Stimulated activated CD8-positive, alpha-beta memory T cell treated with anti-CD3 and anti-CD28 coated beads, Interleukin-7, amount 100 ng/mL, for 24 hours (primary cell): ENCODE measurements at regions not wholly inside any gene's neighbourhood (a gene's known extent, or its start where the extent isn't known, plus 50 kb on each side); places are given as distances from the start of the nearest gene placed in this dataset.
"Not testable (repeated sequence)": the region's sequence is repeated elsewhere in the genome, so short reads cannot be mapped to it uniquely, and the experiment has no call there.

Experiments used
- DNase-seq: peaks from one replicate; pipeline ENCODE4 v3.0.0-alpha.2; 2020; ENCODE audit warnings: low read depth

- no peak for DNase-seq
Observed at GRCh38 chr3:170651260-170651845, 65.5 kb upstream of the SLC7A14 start.

DNA sequence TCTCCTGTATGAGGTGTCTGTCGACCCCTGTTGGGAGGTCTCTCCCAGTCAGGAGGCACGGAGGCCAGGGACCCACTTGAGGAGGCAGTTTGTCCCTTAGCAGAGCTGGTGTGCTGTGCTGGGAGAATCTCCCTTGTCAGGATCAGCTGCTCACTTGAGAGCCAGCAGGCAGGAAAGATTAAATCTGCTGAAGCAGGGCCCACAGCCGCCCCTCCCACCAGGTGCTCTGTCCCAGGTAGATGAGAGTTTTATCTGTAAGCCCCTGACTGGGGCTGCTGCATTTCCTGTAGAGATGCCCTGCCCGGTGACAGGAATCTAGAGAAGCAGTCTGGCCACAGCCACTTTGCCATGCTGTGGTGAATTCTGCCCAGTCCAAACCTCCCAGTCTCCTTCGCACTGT is 64.7 kb upstream of the SLC7A14 start:
- DNase-seq: not testable (repeated sequence)

DNA sequence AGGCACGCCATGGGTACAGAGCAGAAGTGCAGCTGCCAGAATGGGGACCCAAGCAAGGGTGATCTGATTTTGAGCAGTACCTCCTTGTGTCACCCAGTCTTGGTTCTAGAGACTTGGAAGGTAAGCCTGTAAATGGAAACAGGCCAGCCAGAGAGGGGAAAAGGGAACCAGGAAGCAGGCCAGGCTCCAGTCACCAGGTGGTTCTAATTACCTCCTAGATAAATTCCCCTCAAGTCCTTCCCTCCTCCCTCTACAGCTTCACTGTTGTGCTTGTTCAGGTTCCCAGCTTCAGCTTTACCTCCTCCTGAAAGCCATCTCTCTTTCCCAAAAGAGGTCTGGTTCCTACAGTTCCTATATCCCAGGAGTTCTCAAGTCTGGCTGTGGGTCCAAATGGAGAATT is 58.8 kb upstream of the SLC7A14 start:
- no peak for DNase-seq

DNA sequence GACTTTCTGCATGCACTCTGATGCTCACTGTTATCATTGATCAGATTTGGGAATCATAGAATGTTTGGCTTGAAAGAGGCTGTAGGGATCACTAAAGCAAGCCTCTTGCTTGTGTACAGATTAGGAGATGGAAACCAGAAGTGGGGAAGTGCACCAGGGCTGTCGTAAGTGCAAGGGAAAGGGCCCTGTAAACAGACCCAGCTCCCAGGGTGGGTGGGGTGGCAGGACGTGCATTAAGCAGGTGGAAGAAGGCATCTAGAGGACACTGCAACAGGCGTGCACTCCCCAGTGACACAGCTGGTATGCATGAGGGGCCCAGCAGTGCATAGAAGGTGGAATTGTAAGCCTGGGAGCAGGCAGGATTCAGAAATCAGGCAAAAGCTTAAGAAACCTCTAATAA is 58.0 kb upstream of the SLC7A14 start:
- no peak for DNase-seq

GRCh38 chr3:170642882-170643601 is 57.2 kb upstream of the SLC7A14 start:
- DNase-seq: no peak

DNA sequence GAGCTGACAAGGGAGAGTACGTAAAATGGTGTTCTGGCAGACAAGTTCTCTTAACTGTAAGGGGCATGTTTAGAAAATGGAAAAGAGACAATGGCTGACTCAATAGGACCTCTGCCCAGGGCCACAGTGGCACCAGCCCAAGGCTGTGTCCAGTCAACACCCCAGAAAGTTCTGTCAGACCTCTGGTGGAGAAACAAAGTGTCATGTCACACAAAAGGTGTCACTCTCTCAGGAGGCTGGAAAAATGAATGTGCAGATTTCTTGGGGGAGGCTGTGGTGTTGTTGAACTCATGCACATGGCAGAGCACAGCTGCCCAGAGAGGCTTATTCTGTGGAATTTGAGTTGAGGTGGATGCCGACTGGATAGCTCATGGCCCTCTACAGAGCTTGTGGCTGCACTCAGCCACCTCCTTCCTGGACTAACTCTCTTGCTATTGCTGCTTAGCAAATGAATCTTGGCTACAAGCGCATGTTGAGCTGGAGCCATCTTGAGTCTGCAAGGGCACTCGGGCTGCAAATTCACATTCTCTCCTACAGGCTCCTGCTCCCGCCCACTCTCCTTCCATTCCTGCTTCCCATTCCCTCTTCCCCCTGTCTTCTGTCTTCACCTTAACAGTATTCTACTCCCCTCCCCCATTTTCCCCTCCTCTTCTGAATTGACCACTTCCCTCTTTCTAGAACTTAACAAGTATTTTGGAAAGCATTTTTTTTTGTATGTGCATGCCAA is 55.8 kb upstream of the SLC7A14 start:
- DNase-seq: no peak

- no peak for DNase-seq
Observed at GRCh38 chr3:170640737-170641171, 54.9 kb upstream of the SLC7A14 start.

- DNase-seq: no peak
Observed at GRCh38 chr3:170638988-170639387, 53.1 kb upstream of the SLC7A14 start.

- DNase-seq: no peak
Observed at GRCh38 chr3:170637306-170637705, 51.4 kb upstream of the SLC7A14 start.

- no peak for DNase-seq
Observed at GRCh38 chr3:170636400-170636973, 50.6 kb upstream of the SLC7A14 start.
